CD8-positive, alpha-beta memory T cell (primary cell): ENCODE measurements at regions not wholly inside any gene's neighbourhood (a gene's known extent, or its start where the extent isn't known, plus 50 kb on each side); places are given as distances from the start of the nearest gene placed in this dataset.
"Not testable (repeated sequence)": the region's sequence is repeated elsewhere in the genome, so short reads cannot be mapped to it uniquely, and the experiment has no call there.

ENCODE experiments used
- CTCF ChIA-PET: fragments of 350-600 bp; sonication (Branson Sonifier 250); formaldehyde crosslinking; loops from one replicate; lab custom pipeline; 2021; ENCODE audit warnings: antibody characterized with exemption; lab: Charles Lee
- POLR2A ChIA-PET: fragments of 350-600 bp; sonication (Branson Sonifier 250); formaldehyde crosslinking; loops from one replicate; lab custom pipeline; 2021; ENCODE audit warnings: antibody characterized with exemption; lab: Charles Lee
- DNase-seq, 5 donors: peaks; one replicate each; pipeline versions ENCODE4 v3.0.0 to v3.0.0-alpha.2; 2020 to 2022; ENCODE audit warnings: mixed read lengths in 1 of 5
- H3K27ac ChIP-seq: one replicate; pipeline ENCODE4 v1.7.0; 2013; ENCODE audit warnings: low read depth, mild to moderate bottlenecking, low read length, moderate library complexity
- H3K27me3 ChIP-seq: 2 replicates; pipeline ENCODE4 v1.7.0; 2013; ENCODE audit warnings: low read length, mild to moderate bottlenecking; ENCODE audit not compliant: insufficient read depth, poor library complexity, severe bottlenecking
- H3K36me3 ChIP-seq: 2 replicates; pipeline ENCODE4 v1.7.0; 2013; ENCODE audit warnings: mild to moderate bottlenecking, low read length, moderate library complexity; ENCODE audit not compliant: insufficient read depth
- H3K4me1 ChIP-seq: 2 replicates; pipeline ENCODE4 v1.7.0; 2013; ENCODE audit warnings: mild to moderate bottlenecking, low read length, moderate library complexity; ENCODE audit not compliant: insufficient read depth
- H3K4me3 ChIP-seq: 2 replicates; pipeline ENCODE4 v1.7.0; 2013; ENCODE audit warnings: mild to moderate bottlenecking, low read length
- H3K9me3 ChIP-seq: 2 replicates; pipeline ENCODE4 v1.7.0; 2013; ENCODE audit warnings: mild to moderate bottlenecking, low read length
- H3K27ac Mint-ChIP-seq, 8 donors: one replicate each; pipeline ENCODE4 v1.8.0; 2020 to 2021; ENCODE audit warnings: mixed read lengths in 8 of 8, mild to moderate bottlenecking in 6 of 8, inconsistent platforms in 3 of 8, moderate library complexity in 3 of 8
- H3K27me3 Mint-ChIP-seq, 2 donors: one replicate each; pipeline ENCODE4 v1.8.0; 2020 to 2021; ENCODE audit warnings: mixed read lengths in 2 of 2, mild to moderate bottlenecking in 1 of 2, moderate library complexity in 1 of 2
- H3K36me3 Mint-ChIP-seq, 3 donors: one replicate each; pipeline ENCODE4 v1.8.0; 2020 to 2021; ENCODE audit warnings: mixed read lengths in 3 of 3, inconsistent platforms in 1 of 3, mild to moderate bottlenecking in 1 of 3
- H3K4me1 Mint-ChIP-seq, 3 donors: one replicate each; pipeline ENCODE4 v1.8.0; 2020 to 2021; ENCODE audit warnings: mixed read lengths in 3 of 3, inconsistent platforms in 1 of 3, mild to moderate bottlenecking in 1 of 3
- H3K4me3 Mint-ChIP-seq, 7 donors: one replicate each; pipeline ENCODE4 v1.8.0; 2020 to 2021; ENCODE audit warnings: mixed read lengths in 7 of 7, mild to moderate bottlenecking in 6 of 7, moderate library complexity in 4 of 7, inconsistent platforms in 2 of 7
- H3K9me3 Mint-ChIP-seq, 5 donors: one replicate each; pipeline ENCODE4 v1.8.0; 2020 to 2022; ENCODE audit warnings: mixed read lengths in 5 of 5, mild to moderate bottlenecking in 3 of 5, moderate library complexity in 2 of 5, inconsistent platforms in 1 of 5

- CTCF ChIA-PET, result no interaction called here
- no peak overlapping the region for H3K4me3 Mint-ChIP-seq
Observed at GRCh38 chr6:814378-815347, 121.7 kb upstream of the EXOC2 start.

GRCh38 chr6:811831-812230 is 118.9 kb upstream of the EXOC2 start:
- DNase-seq, result no peak
- no peaks in the 10 kb centered on the region for H3K27me3 ChIP-seq
- peaks cover 0 to 3% (median 1%) of the 10 kb centered on the region in 3 donors for H3K4me1 Mint-ChIP-seq
- CTCF ChIA-PET, result no interaction called here
- H3K4me1 ChIP-seq, result no peaks in the 10 kb centered on the region
- H3K27me3 Mint-ChIP-seq, result peaks cover 1 to 16% of the 10 kb centered on the region in 2 donors
- H3K4me3 ChIP-seq, result no peak overlapping the region
- no peaks in the 10 kb centered on the region for H3K9me3 Mint-ChIP-seq
- no peaks in the 10 kb centered on the region for H3K36me3 ChIP-seq
- H3K27ac Mint-ChIP-seq, result no peak overlapping the region
- POLR2A ChIA-PET, result no interaction called here
- no peak overlapping the region for H3K4me3 Mint-ChIP-seq
- H3K36me3 Mint-ChIP-seq, result no peaks in the 10 kb centered on the region
- no peak overlapping the region for H3K27ac ChIP-seq
- no peaks in the 10 kb centered on the region for H3K9me3 ChIP-seq

More at GRCh38 chr6:814378-815347, 121.7 kb upstream of the EXOC2 start:
- Mint-ChIP-seq H3K9me3 (no peaks in the 10 kb centered on the region), H3K27me3 (peaks cover 4 to 30% of the 10 kb centered on the region in 2 donors), H3K27ac (no peak overlapping the region), H3K36me3 (no peaks in the 10 kb centered on the region), H3K4me1 (peaks cover 0 to 6% (median 1%) of the 10 kb centered on the region in 3 donors)
- Histone ChIP-seq H3K4me3 (no peak overlapping the region), H3K36me3 (no peaks in the 10 kb centered on the region), H3K27me3 (no peaks in the 10 kb centered on the region), H3K4me1 (no peaks in the 10 kb centered on the region), H3K27ac (no peak overlapping the region), H3K9me3 (no peaks in the 10 kb centered on the region)
- no peak for DNase-seq
- POLR2A ChIA-PET, result no interaction called here

- Histone ChIP-seq H3K4me3 (no peak overlapping the region), H3K4me1 (no peaks in the 10 kb centered on the region), H3K36me3 (no peaks in the 10 kb centered on the region), H3K9me3 (no peaks in the 10 kb centered on the region), H3K27ac (no peak overlapping the region), H3K27me3 (no peaks in the 10 kb centered on the region)
- no peak overlapping the region for H3K27ac Mint-ChIP-seq
- peaks cover 0 to 13% of the 10 kb centered on the region in 2 donors for H3K27me3 Mint-ChIP-seq
- POLR2A ChIA-PET, result no interaction called here
- no peak overlapping the region for H3K4me3 Mint-ChIP-seq
- CTCF ChIA-PET, result no interaction called here
- H3K9me3 Mint-ChIP-seq, result no peaks in the 10 kb centered on the region
- DNase-seq, result no peak
- H3K36me3 Mint-ChIP-seq, result no peaks in the 10 kb centered on the region
- H3K4me1 Mint-ChIP-seq, result no peaks in the 10 kb centered on the region
Observed at GRCh38 chr6:811191-811590, 118.3 kb upstream of the EXOC2 start.

GRCh38 chr6:804771-805170 is 111.8 kb upstream of the EXOC2 start:
- H3K9me3 ChIP-seq, result no peaks in the 10 kb centered on the region
- ChIA-PET POLR2A (no interaction called here), CTCF (no interaction called here)
- H3K36me3 ChIP-seq, result no peaks in the 10 kb centered on the region
- H3K27me3 ChIP-seq, result no peaks in the 10 kb centered on the region
- H3K4me1 Mint-ChIP-seq, result no peaks in the 10 kb centered on the region
- H3K36me3 Mint-ChIP-seq, result no peaks in the 10 kb centered on the region
- no peak for DNase-seq
- no peak overlapping the region for H3K4me3 ChIP-seq
- H3K27ac Mint-ChIP-seq, result no peak overlapping the region
- no peaks in the 10 kb centered on the region for H3K4me1 ChIP-seq
- H3K4me3 Mint-ChIP-seq, result no peak overlapping the region
- H3K27me3 Mint-ChIP-seq, result peaks cover 4 to 47% of the 10 kb centered on the region in 2 donors
- no peaks in the 10 kb centered on the region for H3K9me3 Mint-ChIP-seq
- no peak overlapping the region for H3K27ac ChIP-seq

- Mint-ChIP-seq H3K27me3 (peaks cover 4 to 51% of the 10 kb centered on the region in 2 donors), H3K9me3 (no peaks in the 10 kb centered on the region), H3K27ac (no peak overlapping the region), H3K4me3 (no peak overlapping the region), H3K36me3 (no peaks in the 10 kb centered on the region), H3K4me1 (no peaks in the 10 kb centered on the region)
- ChIA-PET CTCF (no interaction called here), POLR2A (no interaction called here)
- H3K9me3 ChIP-seq, result no peaks in the 10 kb centered on the region
- no peaks in the 10 kb centered on the region for H3K36me3 ChIP-seq
- no peak overlapping the region for H3K27ac ChIP-seq
- DNase-seq, result no peak
- H3K4me3 ChIP-seq, result no peak overlapping the region
- H3K4me1 ChIP-seq, result no peaks in the 10 kb centered on the region
- no peaks in the 10 kb centered on the region for H3K27me3 ChIP-seq
Observed at GRCh38 chr6:804317-804716, 111.4 kb upstream of the EXOC2 start.

- Mint-ChIP-seq H3K4me1 (no peaks in the 10 kb centered on the region), H3K4me3 (no peak overlapping the region), H3K36me3 (no peaks in the 10 kb centered on the region), H3K27me3 (peaks cover 4 to 54% of the 10 kb centered on the region in 2 donors), H3K27ac (peak overlapping the region in 1 of 8 donors; percentile 3), H3K9me3 (no peaks in the 10 kb centered on the region)
- no peak overlapping the region for H3K4me3 ChIP-seq
- no peak overlapping the region for H3K27ac ChIP-seq
- H3K9me3 ChIP-seq, result no peaks in the 10 kb centered on the region
- POLR2A ChIA-PET, result no interaction called here
- H3K36me3 ChIP-seq, result no peaks in the 10 kb centered on the region
- CTCF ChIA-PET, result no interaction called here
- no peak for DNase-seq
- no peaks in the 10 kb centered on the region for H3K27me3 ChIP-seq
- H3K4me1 ChIP-seq, result no peaks in the 10 kb centered on the region
Observed at GRCh38 chr6:803191-803977, 110.4 kb upstream of the EXOC2 start.

GRCh38 chr6:802701-803100 is 109.8 kb upstream of the EXOC2 start:
- Histone ChIP-seq H3K36me3 (no peaks in the 10 kb centered on the region), H3K4me3 (no peak overlapping the region), H3K9me3 (no peaks in the 10 kb centered on the region), H3K4me1 (no peaks in the 10 kb centered on the region), H3K27ac (no peak overlapping the region), H3K27me3 (no peaks in the 10 kb centered on the region)
- Mint-ChIP-seq H3K4me1 (no peaks in the 10 kb centered on the region), H3K27ac (no peak overlapping the region), H3K4me3 (no peak overlapping the region), H3K27me3 (peaks cover 8 to 61% of the 10 kb centered on the region in 2 donors), H3K36me3 (no peaks in the 10 kb centered on the region), H3K9me3 (no peaks in the 10 kb centered on the region)
- POLR2A ChIA-PET, result no interaction called here
- CTCF ChIA-PET, result no interaction called here
- no peak for DNase-seq

GRCh38 chr6:802223-802622 is 109.3 kb upstream of the EXOC2 start:
- H3K36me3 ChIP-seq, H3K4me3 ChIP-seq, CTCF ChIA-PET, H3K4me1 Mint-ChIP-seq, H3K36me3 Mint-ChIP-seq, H3K9me3 Mint-ChIP-seq, H3K4me3 Mint-ChIP-seq, DNase-seq, POLR2A ChIA-PET, H3K27me3 ChIP-seq, H3K4me1 ChIP-seq, H3K9me3 ChIP-seq, H3K27ac ChIP-seq: not testable (repeated sequence)
- peaks cover 13 to 66% of the 10 kb centered on the region in 2 donors for H3K27me3 Mint-ChIP-seq
- H3K27ac Mint-ChIP-seq, result peak overlapping the region in 1 of 8 donors; percentile 48
